NCI-H748 (cell line): ENCODE measurements at regions not wholly inside any gene's neighbourhood (a gene's known extent, or its start where the extent isn't known, plus 50 kb on each side); places are given as distances from the start of the nearest gene placed in this dataset.

Source experiments
- DNase-seq: peaks from one replicate; lab custom pipeline; 2025; ENCODE audit not compliant: unreplicated experiment; lab: John Stamatoyannopoulos, UW

GRCh38 chr6:131382631-131383030 is 190.4 kb upstream of the ARG1 start:
- DNase-seq: peak; percentile 69

- no peak for DNase-seq
Observed at GRCh38 chr6:131383421-131384411, 189.3 kb upstream of the ARG1 start.

GRCh38 chr6:131387562-131388447 is 185.2 kb upstream of the ARG1 start:
- DNase-seq: no peak

- no peak for DNase-seq
Observed at GRCh38 chr6:131390322-131390721, 182.7 kb upstream of the ARG1 start.

- no peak for DNase-seq
Observed at GRCh38 chr6:131391116-131391515, 181.9 kb upstream of the ARG1 start.

GRCh38 chr6:131393433-131393832 is 179.6 kb upstream of the ARG1 start:
- no peak for DNase-seq

GRCh38 chr6:131394768-131395432 is 178.1 kb upstream of the ARG1 start:
- DNase-seq: no peak

GRCh38 chr6:131398176-131398575 is 174.8 kb upstream of the ARG1 start:
- no peak for DNase-seq

GRCh38 chr6:131399433-131399832 is 173.6 kb upstream of the ARG1 start:
- DNase-seq: no peak

GRCh38 chr6:131400054-131400778 is 172.8 kb upstream of the ARG1 start:
- no peak for DNase-seq

GRCh38 chr6:131400779-131401496 is 172.1 kb upstream of the ARG1 start:
- no peak for DNase-seq

GRCh38 chr6:131408811-131409210 is 164.2 kb upstream of the ARG1 start:
- no peak for DNase-seq

GRCh38 chr6:131410785-131411184 is 162.2 kb upstream of the ARG1 start:
- no peak for DNase-seq

- no peak for DNase-seq
Observed at GRCh38 chr6:131412960-131413830, 159.8 kb upstream of the ARG1 start.

GRCh38 chr6:131413831-131414191 is 159.2 kb upstream of the ARG1 start:
- DNase-seq: no peak

GRCh38 chr6:131414956-131415355 is 158.1 kb upstream of the ARG1 start:
- no peak for DNase-seq

- DNase-seq: no peak
Observed at GRCh38 chr6:131418441-131418840, 154.6 kb upstream of the ARG1 start.

GRCh38 chr6:131419702-131420101 is 153.3 kb upstream of the ARG1 start:
- DNase-seq: no peak

- no peak for DNase-seq
Observed at GRCh38 chr6:131424016-131424415, 149.0 kb upstream of the ARG1 start.
